Breast epithelium (tissue), 3 donors: ENCODE measurements at regions not wholly inside any gene's neighbourhood (a gene's known extent, or its start where the extent isn't known, plus 50 kb on each side); places are given as distances from the start of the nearest gene placed in this dataset.

Source experiments
- CTCF ChIP-seq, 3 donors: fragments of 450-650 bp; IDR thresholded peaks; one replicate each; pipeline ENCODE4 v1.5.1; 2016 to 2017; ENCODE audit warnings: antibody characterized with exemption in 3 of 3, mild to moderate bottlenecking in 3 of 3, moderate library complexity in 3 of 3
- POLR2A ChIP-seq: fragments of 450-650 bp; IDR thresholded peaks from one replicate; pipeline ENCODE4 v1.6.1; 2016; ENCODE audit warnings: antibody characterized with exemption, mild to moderate bottlenecking, moderate library complexity
- POLR2AphosphoS5 ChIP-seq, 3 donors: sonication (generic); formaldehyde crosslinking; IDR thresholded peaks; one replicate each; pipeline ENCODE4 v1.6.1; 2017; ENCODE audit warnings: antibody characterized with exemption in 3 of 3

GRCh38 chr13:64186071-64186470 is 2770.4 kb upstream of the PCDH20 start:
- no peak for TF ChIP-seq POLR2A
- TF ChIP-seq CTCF (IDR thresholded peaks at IDR 0.05) = no peak
- TF ChIP-seq POLR2AphosphoS5 (IDR thresholded peaks at IDR 0.05) = no peak
